Hepatocyte (in vitro differentiated cells): ENCODE measurements at regions not wholly inside any gene's neighbourhood (a gene's known extent, or its start where the extent isn't known, plus 50 kb on each side); places are given as distances from the start of the nearest gene placed in this dataset.

Experiments used
- DNase-seq: peaks from one replicate; pipeline ENCODE4 v3.0.0-alpha.2; 2016; ENCODE audit warnings: low spot score
- H2AFZ ChIP-seq: fragments of 200-600 bp; sonication (generic); 2 replicates; pipeline ENCODE4 v1.6.0; 2016; ENCODE audit warnings: antibody characterized with exemption, mild to moderate bottlenecking
- H3K27ac ChIP-seq: fragments of 200-600 bp; sonication (generic); 2 replicates; pipeline ENCODE4 v1.5.1; 2016; ENCODE audit warnings: mild to moderate bottlenecking
- H3K27me3 ChIP-seq: fragments of 200-600 bp; sonication (generic); 2 replicates; pipeline ENCODE4 v1.6.1; 2016
- H3K36me3 ChIP-seq: fragments of 200-600 bp; sonication (generic); replicated peaks from 2 replicates; pipeline ENCODE4 v1.5.1; 2016; ENCODE audit warnings: low read depth; ENCODE audit not compliant: insufficient read depth
- H3K4me1 ChIP-seq: fragments of 200-600 bp; sonication (generic); 2 replicates; pipeline ENCODE4 v1.5.1; 2016; ENCODE audit warnings: mild to moderate bottlenecking, moderate library complexity; ENCODE audit not compliant: insufficient read depth
- H3K4me2 ChIP-seq: fragments of 200-600 bp; sonication (generic); 2 replicates; pipeline ENCODE4 v1.6.0; 2016
- H3K4me3 ChIP-seq: fragments of 200-600 bp; sonication (generic); 2 replicates; pipeline ENCODE4 v1.5.1; 2016; ENCODE audit warnings: mild to moderate bottlenecking
- H3K79me2 ChIP-seq: fragments of 200-600 bp; sonication (generic); 2 replicates; pipeline ENCODE4 v1.6.0; 2017; ENCODE audit warnings: mild to moderate bottlenecking
- H3K9me2 ChIP-seq: fragments of 200-600 bp; sonication (generic); replicated peaks from 2 replicates; pipeline ENCODE4 v1.6.0; 2017; ENCODE audit warnings: mild to moderate bottlenecking; ENCODE audit not compliant: insufficient read depth
- H3K9me3 ChIP-seq: fragments of 200-600 bp; sonication (generic); 2 replicates; pipeline ENCODE4 v1.5.1; 2016; ENCODE audit warnings: low read depth, mild to moderate bottlenecking
- H4K20me1 ChIP-seq: fragments of 200-600 bp; sonication (generic); 2 replicates; pipeline ENCODE4 v1.6.0; 2016; ENCODE audit warnings: mild to moderate bottlenecking; ENCODE audit not compliant: insufficient read depth, poor library complexity, severe bottlenecking
- EZH2 ChIP-seq: fragments of 200-600 bp; sonication (generic); IDR thresholded peaks from 2 replicates; pipeline ENCODE4 v1.6.1; 2016; ENCODE audit warnings: antibody characterized with exemption, mild to moderate bottlenecking, borderline replicate concordance
- EZH2phosphoT487 ChIP-seq: fragments of 200-600 bp; sonication (generic); IDR thresholded peaks from one replicate; pipeline ENCODE4 v1.6.1; 2018; ENCODE audit warnings: antibody characterized with exemption, mild to moderate bottlenecking, low read depth, moderate library complexity; ENCODE audit not compliant: unreplicated experiment, severe bottlenecking
- WGBS: methylation state at CpG from one replicate; pipeline ENCODE4 v1.1.6; 2016; ENCODE audit warnings: low lambda C conversion rate; ENCODE audit errors: missing lambda C conversion rate; 5-methylcytosine and 5-hydroxymethylcytosine counted together
- TF ChIP-seq, protein P1 (sequence below): fragments of 200-600 bp; sonication (generic); IDR thresholded peaks from 2 replicates; pipeline ENCODE4 v1.5.1; 2016; ENCODE audit warnings: antibody characterized with exemption, mild to moderate bottlenecking; ENCODE audit not compliant: poor library complexity

DNA sequence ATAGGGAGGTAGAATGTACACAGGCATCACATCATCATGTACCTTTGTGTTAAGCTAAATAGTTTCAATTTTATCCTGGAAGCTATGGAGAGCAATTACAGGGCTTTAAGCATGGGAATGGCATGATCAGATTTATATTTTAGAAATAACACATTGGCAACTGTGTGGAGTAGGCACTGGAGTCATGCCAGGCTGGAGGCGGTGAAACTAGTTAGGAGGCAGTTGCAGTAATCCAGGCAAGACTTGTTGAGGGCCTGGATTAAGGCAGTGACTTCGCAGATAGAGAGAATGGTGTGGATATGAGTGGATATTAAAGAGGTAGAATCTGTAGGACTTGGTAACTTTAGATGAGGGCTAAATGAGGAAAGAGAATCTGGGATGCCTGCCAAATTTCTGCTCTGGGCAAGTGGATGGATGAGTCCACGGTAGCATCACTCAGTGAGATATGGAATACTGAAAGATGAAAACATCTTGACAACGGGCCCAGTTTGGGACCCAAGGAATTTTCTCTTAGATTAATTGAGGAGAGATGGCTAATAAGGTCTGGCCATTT lies 506.2 kb downstream of the FGF9 start:
- Histone ChIP-seq H3K27ac (no peak overlapping the region), H3K4me3 (no peak overlapping the region), H3K4me2 (no peak overlapping the region), H3K36me3 (no peaks in the 10 kb centered on the region), H3K4me1 (no peaks in the 10 kb centered on the region), H2AFZ (no peak overlapping the region), H3K79me2 (no peaks in the 10 kb centered on the region), H3K9me3 (no peaks in the 10 kb centered on the region), H4K20me1 (no peaks in the 10 kb centered on the region), H3K27me3 (no peaks in the 10 kb centered on the region), H3K9me2 (no peaks in the 10 kb centered on the region)
- no peak for TF ChIP-seq EZH2phosphoT487
- TF ChIP-seq EZH2: no peak
- TF ChIP-seq, protein P1, sequence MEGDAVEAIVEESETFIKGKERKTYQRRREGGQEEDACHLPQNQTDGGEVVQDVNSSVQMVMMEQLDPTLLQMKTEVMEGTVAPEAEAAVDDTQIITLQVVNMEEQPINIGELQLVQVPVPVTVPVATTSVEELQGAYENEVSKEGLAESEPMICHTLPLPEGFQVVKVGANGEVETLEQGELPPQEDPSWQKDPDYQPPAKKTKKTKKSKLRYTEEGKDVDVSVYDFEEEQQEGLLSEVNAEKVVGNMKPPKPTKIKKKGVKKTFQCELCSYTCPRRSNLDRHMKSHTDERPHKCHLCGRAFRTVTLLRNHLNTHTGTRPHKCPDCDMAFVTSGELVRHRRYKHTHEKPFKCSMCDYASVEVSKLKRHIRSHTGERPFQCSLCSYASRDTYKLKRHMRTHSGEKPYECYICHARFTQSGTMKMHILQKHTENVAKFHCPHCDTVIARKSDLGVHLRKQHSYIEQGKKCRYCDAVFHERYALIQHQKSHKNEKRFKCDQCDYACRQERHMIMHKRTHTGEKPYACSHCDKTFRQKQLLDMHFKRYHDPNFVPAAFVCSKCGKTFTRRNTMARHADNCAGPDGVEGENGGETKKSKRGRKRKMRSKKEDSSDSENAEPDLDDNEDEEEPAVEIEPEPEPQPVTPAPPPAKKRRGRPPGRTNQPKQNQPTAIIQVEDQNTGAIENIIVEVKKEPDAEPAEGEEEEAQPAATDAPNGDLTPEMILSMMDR: no peak
- 83% methylated on average over 4 of the region's 4 CpGs for WGBS
- DNase-seq: no peak

DNA sequence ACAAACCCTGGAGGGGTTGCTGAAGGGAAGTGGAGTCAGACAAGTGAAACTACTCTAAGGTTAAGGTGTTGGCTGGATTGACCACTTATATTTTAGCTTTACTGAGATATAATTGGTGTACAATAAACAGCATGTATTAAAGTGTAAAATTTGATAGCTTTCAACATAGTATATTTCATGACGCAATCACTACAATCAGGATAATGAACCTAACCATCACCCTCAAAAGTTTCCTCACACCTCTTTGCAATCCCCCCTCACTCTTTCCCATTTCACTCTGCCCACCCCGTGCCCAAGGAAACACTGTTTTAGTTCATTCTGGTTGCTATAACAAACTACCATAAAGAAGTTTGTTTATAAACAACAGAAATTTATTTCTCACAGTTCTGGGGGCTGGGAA lies 508.0 kb downstream of the FGF9 start:
- Histone ChIP-seq H3K4me3 (no peak overlapping the region), H2AFZ (no peak overlapping the region), H3K4me1 (no peaks in the 10 kb centered on the region), H3K27me3 (no peaks in the 10 kb centered on the region), H4K20me1 (no peaks in the 10 kb centered on the region), H3K27ac (no peak overlapping the region), H3K4me2 (no peak overlapping the region), H3K9me3 (no peaks in the 10 kb centered on the region), H3K36me3 (no peaks in the 10 kb centered on the region), H3K9me2 (no peaks in the 10 kb centered on the region), H3K79me2 (no peaks in the 10 kb centered on the region)
- no peak for DNase-seq
- 94% methylated on average over 2 of the region's 2 CpGs for WGBS
- TF ChIP-seq EZH2 (no peak), EZH2phosphoT487 (no peak)
- TF ChIP-seq, protein P1: no peak

DNA sequence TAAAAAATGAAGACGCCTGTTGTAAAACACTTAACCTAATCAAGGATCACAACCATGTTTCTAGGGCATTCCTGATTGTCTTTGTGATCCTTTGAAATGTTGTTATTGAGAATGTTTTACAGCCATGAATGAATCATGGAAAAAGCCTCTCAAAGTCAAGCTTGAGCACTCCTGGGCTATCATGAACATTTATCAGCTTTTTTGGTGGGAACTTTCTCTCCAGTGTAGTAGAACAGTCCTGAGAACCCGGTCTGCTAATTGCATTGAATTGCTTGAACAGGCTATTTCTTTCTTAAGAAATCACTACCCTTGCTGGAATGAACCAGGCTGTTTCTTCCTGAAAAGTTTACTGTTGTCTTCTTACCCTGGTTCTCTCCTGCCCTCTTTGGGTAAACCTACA lies 516.5 kb downstream of the FGF9 start:
- no peak overlapping the region for H3K4me3 ChIP-seq
- H3K9me2 ChIP-seq: no peaks in the 10 kb centered on the region
- WGBS: 45% methylated on average over 2 of the region's 2 CpGs
- peaks cover 8% of the 10 kb centered on the region for H3K4me1 ChIP-seq
- no peaks in the 10 kb centered on the region for H3K36me3 ChIP-seq
- no peak for DNase-seq
- H3K79me2 ChIP-seq: no peaks in the 10 kb centered on the region
- no peaks in the 10 kb centered on the region for H3K9me3 ChIP-seq
- no peaks in the 10 kb centered on the region for H4K20me1 ChIP-seq
- no peak overlapping the region for H3K4me2 ChIP-seq
- H3K27ac ChIP-seq: no peak overlapping the region
- H3K27me3 ChIP-seq: no peaks in the 10 kb centered on the region
- H2AFZ ChIP-seq: no peak overlapping the region
- TF ChIP-seq EZH2phosphoT487: no peak
- TF ChIP-seq, protein P1: peak; percentile 7
